MM.1S (cell line): ENCODE measurements at regions not wholly inside any gene's neighbourhood (a gene's known extent, or its start where the extent isn't known, plus 50 kb on each side); places are given as distances from the start of the nearest gene placed in this dataset.

Experiments used
- DNase-seq: peaks from one replicate; pipeline ENCODE4 v3.0.0-alpha.2; 2015
- H2AFZ ChIP-seq: fragments of 300-600 bp; sonication (generic); 2 replicates; pipeline ENCODE4 v1.6.0; 2016; ENCODE audit warnings: antibody characterized with exemption, low read length
- H3F3A ChIP-seq: fragments of 300-600 bp; sonication (generic); 2 replicates; pipeline ENCODE4 v1.6.1; 2016; ENCODE audit warnings: mild to moderate bottlenecking, antibody characterized with exemption, low read length, moderate library complexity, mixed read lengths; ENCODE audit not compliant: insufficient read depth
- H3K27ac ChIP-seq: fragments of 300-600 bp; sonication (generic); 2 replicates; pipeline ENCODE4 v1.5.1; 2016; ENCODE audit warnings: mild to moderate bottlenecking, low read length
- H3K27me3 ChIP-seq: fragments of 300-600 bp; sonication (generic); replicated peaks from 2 replicates; pipeline ENCODE4 v1.6.0; 2016; ENCODE audit warnings: low read length; ENCODE audit not compliant: insufficient read depth
- H3K36me3 ChIP-seq: fragments of 300-600 bp; sonication (generic); replicated peaks from 2 replicates; pipeline ENCODE4 v1.6.1; 2016; ENCODE audit warnings: mild to moderate bottlenecking, low read length, mixed read lengths; ENCODE audit not compliant: insufficient read depth
- H3K4me1 ChIP-seq: fragments of 300-600 bp; sonication (generic); 2 replicates; pipeline ENCODE4 v1.6.1; 2016; ENCODE audit warnings: low read length, mixed read lengths
- H3K4me2 ChIP-seq: fragments of 300-600 bp; sonication (generic); 2 replicates; pipeline ENCODE4 v1.6.0; 2016; ENCODE audit warnings: low read depth, low read length
- H3K4me3 ChIP-seq: fragments of 300-600 bp; sonication (generic); 2 replicates; pipeline ENCODE4 v1.5.1; 2016; ENCODE audit warnings: low read length, mixed read lengths
- H3K79me2 ChIP-seq: fragments of 300-600 bp; sonication (generic); 2 replicates; pipeline ENCODE4 v1.6.1; 2016; ENCODE audit warnings: mixed run types, low read length, mixed read lengths
- H3K9ac ChIP-seq: fragments of 300-600 bp; sonication (generic); 2 replicates; pipeline ENCODE4 v1.6.1; 2016; ENCODE audit warnings: low read length, mixed read lengths
- H3K9me2 ChIP-seq: fragments of 300-600 bp; sonication (generic); replicated peaks from 2 replicates; pipeline ENCODE4 v1.6.1; 2016; ENCODE audit warnings: mild to moderate bottlenecking, low read length, mixed read lengths; ENCODE audit not compliant: insufficient read depth
- H3K9me3 ChIP-seq: fragments of 300-600 bp; sonication (generic); replicated peaks from 2 replicates; pipeline ENCODE4 v1.6.1; 2016; ENCODE audit warnings: mild to moderate bottlenecking, low read length, mixed read lengths; ENCODE audit not compliant: insufficient read depth
- H4K20me1 ChIP-seq: fragments of 300-600 bp; sonication (generic); 2 replicates; pipeline ENCODE4 v1.6.1; 2016; ENCODE audit warnings: mild to moderate bottlenecking, low read length, moderate library complexity, mixed read lengths; ENCODE audit not compliant: insufficient read depth
- EZH2 ChIP-seq: fragments of 300-600 bp; sonication (generic); optimal IDR thresholded peaks from 2 replicates; pipeline ENCODE3; 2017; ENCODE audit warnings: low read depth, mild to moderate bottlenecking, antibody characterized with exemption, low read length, mixed read lengths
- EZH2phosphoT487 ChIP-seq: fragments of 300-600 bp; sonication (generic); IDR thresholded peaks from 2 replicates; pipeline ENCODE4 v1.6.1; 2018; ENCODE audit warnings: antibody characterized with exemption, low read length
- TF ChIP-seq, protein P1 (sequence below): fragments of 300-600 bp; sonication (generic); IDR thresholded peaks from 2 replicates; pipeline ENCODE4 v1.5.1; 2016; ENCODE audit warnings: antibody characterized with exemption, low read length, mixed read lengths

DNA sequence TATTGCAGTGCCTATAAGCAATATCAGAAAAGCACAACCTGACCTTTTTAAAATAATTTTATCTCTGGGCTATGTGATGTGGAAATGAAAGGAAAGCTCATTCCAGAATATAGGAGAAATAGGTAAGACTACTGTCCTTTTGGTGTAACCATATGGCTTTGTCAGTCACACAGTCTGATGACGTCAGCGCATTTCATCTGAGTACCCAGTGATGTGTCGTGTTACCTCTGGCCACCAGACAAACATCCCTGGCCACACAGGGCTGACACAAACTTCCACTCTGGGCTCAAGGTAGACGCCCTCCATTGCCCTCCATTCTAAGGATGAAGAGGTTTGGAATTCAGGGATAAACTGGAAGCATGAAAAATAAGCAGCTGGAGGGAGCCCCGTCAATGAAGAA is 506.7 kb downstream of the CMPK2 start:
- H3K4me1 ChIP-seq: no peaks in the 10 kb centered on the region
- no peak for TF ChIP-seq EZH2
- TF ChIP-seq, protein P1, sequence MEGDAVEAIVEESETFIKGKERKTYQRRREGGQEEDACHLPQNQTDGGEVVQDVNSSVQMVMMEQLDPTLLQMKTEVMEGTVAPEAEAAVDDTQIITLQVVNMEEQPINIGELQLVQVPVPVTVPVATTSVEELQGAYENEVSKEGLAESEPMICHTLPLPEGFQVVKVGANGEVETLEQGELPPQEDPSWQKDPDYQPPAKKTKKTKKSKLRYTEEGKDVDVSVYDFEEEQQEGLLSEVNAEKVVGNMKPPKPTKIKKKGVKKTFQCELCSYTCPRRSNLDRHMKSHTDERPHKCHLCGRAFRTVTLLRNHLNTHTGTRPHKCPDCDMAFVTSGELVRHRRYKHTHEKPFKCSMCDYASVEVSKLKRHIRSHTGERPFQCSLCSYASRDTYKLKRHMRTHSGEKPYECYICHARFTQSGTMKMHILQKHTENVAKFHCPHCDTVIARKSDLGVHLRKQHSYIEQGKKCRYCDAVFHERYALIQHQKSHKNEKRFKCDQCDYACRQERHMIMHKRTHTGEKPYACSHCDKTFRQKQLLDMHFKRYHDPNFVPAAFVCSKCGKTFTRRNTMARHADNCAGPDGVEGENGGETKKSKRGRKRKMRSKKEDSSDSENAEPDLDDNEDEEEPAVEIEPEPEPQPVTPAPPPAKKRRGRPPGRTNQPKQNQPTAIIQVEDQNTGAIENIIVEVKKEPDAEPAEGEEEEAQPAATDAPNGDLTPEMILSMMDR: no peak
- no peak for TF ChIP-seq EZH2phosphoT487
- no peak overlapping the region for H3K4me3 ChIP-seq
- H3K9ac ChIP-seq: no peak overlapping the region
- no peaks in the 10 kb centered on the region for H3K9me3 ChIP-seq
- H2AFZ ChIP-seq: no peak overlapping the region
- DNase-seq: no peak
- no peaks in the 10 kb centered on the region for H3K27me3 ChIP-seq
- H4K20me1 ChIP-seq: no peaks in the 10 kb centered on the region
- no peaks in the 10 kb centered on the region for H3F3A ChIP-seq
- no peak overlapping the region for H3K4me2 ChIP-seq
- H3K27ac ChIP-seq: no peak overlapping the region
- H3K9me2 ChIP-seq: no peaks in the 10 kb centered on the region
- no peaks in the 10 kb centered on the region for H3K79me2 ChIP-seq
- no peaks in the 10 kb centered on the region for H3K36me3 ChIP-seq

DNA sequence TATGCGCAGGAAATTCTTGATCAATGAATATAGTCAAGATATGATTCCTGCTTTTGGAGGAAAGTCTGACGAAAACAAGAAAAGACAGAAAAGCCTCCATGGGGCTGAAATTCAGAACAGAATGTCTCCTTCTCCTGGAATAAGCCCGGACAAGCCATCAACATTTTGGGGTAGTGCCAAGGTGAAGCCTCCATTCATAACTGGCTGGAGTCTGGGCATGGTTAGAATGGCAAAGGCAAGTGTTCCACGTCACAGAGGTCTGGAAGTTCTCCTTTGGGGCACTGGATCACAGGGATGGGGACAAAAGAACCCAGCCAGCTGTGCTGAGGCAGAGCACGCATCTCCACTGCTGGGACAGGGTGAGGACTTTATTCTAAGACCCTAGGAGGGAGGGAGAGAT is 505.7 kb downstream of the CMPK2 start:
- Histone ChIP-seq H4K20me1 (no peaks in the 10 kb centered on the region), H2AFZ (no peak overlapping the region), H3K4me3 (no peak overlapping the region), H3K4me2 (no peak overlapping the region), H3K9me3 (no peaks in the 10 kb centered on the region), H3K36me3 (no peaks in the 10 kb centered on the region), H3K4me1 (no peaks in the 10 kb centered on the region), H3K9ac (no peak overlapping the region), H3F3A (no peaks in the 10 kb centered on the region), H3K27me3 (no peaks in the 10 kb centered on the region), H3K79me2 (no peaks in the 10 kb centered on the region), H3K27ac (no peak overlapping the region), H3K9me2 (no peaks in the 10 kb centered on the region)
- TF ChIP-seq EZH2 (no peak), EZH2phosphoT487 (no peak)
- no peak for DNase-seq

DNA sequence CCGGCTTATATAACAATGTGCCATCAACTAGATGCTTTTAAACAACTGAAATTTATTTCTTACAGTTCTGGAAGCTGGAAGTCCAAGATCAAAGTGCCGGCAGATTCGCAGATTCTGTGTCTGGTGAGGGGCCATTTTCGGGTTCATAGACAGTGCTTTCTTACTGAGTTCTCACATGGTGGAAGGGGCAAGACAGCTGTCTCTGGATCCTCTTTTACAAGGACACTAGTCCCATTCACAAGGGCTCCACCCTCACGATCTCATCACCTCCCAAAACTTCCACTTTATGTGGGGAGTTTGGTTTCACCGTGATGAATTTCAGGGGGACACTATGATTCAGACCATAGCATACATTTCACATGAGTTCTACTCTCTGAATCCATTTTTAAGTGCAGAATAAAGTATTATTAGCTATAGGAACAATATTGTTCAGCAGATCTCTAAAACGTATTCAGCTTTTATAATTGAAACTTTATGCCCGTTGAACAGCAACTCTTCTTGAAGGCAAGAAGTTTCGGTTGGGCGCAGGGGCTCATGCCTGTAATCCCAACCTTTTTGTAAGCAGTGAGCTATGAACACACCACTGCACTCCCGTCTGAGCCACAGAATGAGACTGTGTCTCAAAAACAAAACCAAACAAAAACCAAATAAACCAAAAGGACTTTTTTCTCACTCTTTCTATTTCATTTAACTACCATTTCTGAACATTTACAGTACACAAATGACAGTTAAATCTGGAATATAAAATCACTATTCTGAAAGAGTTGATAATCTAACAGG is 502.8 kb downstream of the CMPK2 start:
- no peaks in the 10 kb centered on the region for H4K20me1 ChIP-seq
- no peak for DNase-seq
- H2AFZ ChIP-seq: no peak overlapping the region

More for the DNA sequence above, 502.8 kb downstream of the CMPK2 start:
- no peak overlapping the region for H3K4me3 ChIP-seq
- TF ChIP-seq EZH2phosphoT487: no peak
- TF ChIP-seq EZH2: no peak
- TF ChIP-seq, protein P1: no peak
- H3K9me3 ChIP-seq: no peaks in the 10 kb centered on the region
- no peaks in the 10 kb centered on the region for H3K4me1 ChIP-seq
- no peaks in the 10 kb centered on the region for H3K36me3 ChIP-seq
- no peaks in the 10 kb centered on the region for H3F3A ChIP-seq
- no peaks in the 10 kb centered on the region for H3K9me2 ChIP-seq
- no peak overlapping the region for H3K4me2 ChIP-seq
- H3K9ac ChIP-seq: no peak overlapping the region
- H3K79me2 ChIP-seq: no peaks in the 10 kb centered on the region
- no peaks in the 10 kb centered on the region for H3K27me3 ChIP-seq
- H3K27ac ChIP-seq: no peak overlapping the region
